SKM-1 (cell line): ENCODE measurements at regions not wholly inside any gene's neighbourhood (a gene's known extent, or its start where the extent isn't known, plus 50 kb on each side); places are given as distances from the start of the nearest gene placed in this dataset.

ENCODE experiments used
- DNase-seq: peaks from one replicate; lab custom pipeline; 2025; ENCODE audit not compliant: unreplicated experiment; lab: John Stamatoyannopoulos, UW

GRCh38 chr13:53473397-53473796, 444.8 kb downstream of the OLFM4 start:
- DNase-seq = no peak

- no peak for DNase-seq
Measured at GRCh38 chr13:53474878-53475277, 446.3 kb downstream of the OLFM4 start.

- no peak for DNase-seq
Measured at GRCh38 chr13:53490752-53491151, 462.1 kb downstream of the OLFM4 start.

GRCh38 chr13:53494406-53494805, 465.8 kb downstream of the OLFM4 start:
- DNase-seq = no peak

- DNase-seq = no peak
Measured at GRCh38 chr13:53499576-53500133, 471.0 kb downstream of the OLFM4 start.

- DNase-seq = no peak
Measured at GRCh38 chr13:53501387-53501786, 472.8 kb downstream of the OLFM4 start.

- DNase-seq = no peak
Measured at GRCh38 chr13:53507741-53508140, 479.1 kb downstream of the OLFM4 start.

GRCh38 chr13:53512635-53513034, 484.0 kb downstream of the OLFM4 start:
- no peak for DNase-seq

- DNase-seq = no peak
Measured at GRCh38 chr13:53513226-53513625, 484.6 kb downstream of the OLFM4 start.

- DNase-seq = no peak
Measured at GRCh38 chr13:53520132-53520531, 491.5 kb downstream of the OLFM4 start.

GRCh38 chr13:53522034-53522433, 493.4 kb downstream of the OLFM4 start:
- DNase-seq = no peak

- DNase-seq = no peak
Measured at GRCh38 chr13:53537586-53537985, 509.0 kb downstream of the OLFM4 start.

GRCh38 chr13:53545340-53545941, 516.8 kb downstream of the OLFM4 start:
- no peak for DNase-seq

- no peak for DNase-seq
Measured at GRCh38 chr13:53560556-53560955, 531.9 kb downstream of the OLFM4 start.

- no peak for DNase-seq
Measured at GRCh38 chr13:53562419-53562818, 533.8 kb downstream of the OLFM4 start.

GRCh38 chr13:53568491-53568890, 539.9 kb downstream of the OLFM4 start:
- DNase-seq = no peak

GRCh38 chr13:53569453-53569852, 540.8 kb downstream of the OLFM4 start:
- DNase-seq = no peak

GRCh38 chr13:53601113-53601512, 572.5 kb downstream of the OLFM4 start:
- no peak for DNase-seq

- DNase-seq = no peak
Measured at GRCh38 chr13:53605326-53605725, 576.7 kb downstream of the OLFM4 start.

- no peak for DNase-seq
Measured at GRCh38 chr13:53612200-53612599, 583.6 kb downstream of the OLFM4 start.

GRCh38 chr13:53622456-53622855, 593.8 kb downstream of the OLFM4 start:
- no peak for DNase-seq

GRCh38 chr13:53623146-53623545, 594.5 kb downstream of the OLFM4 start:
- DNase-seq = no peak

GRCh38 chr13:53631511-53631910, 602.9 kb downstream of the OLFM4 start:
- no peak for DNase-seq
